Fibroblast of lung (primary cell): ENCODE measurements at regions not wholly inside any gene's neighbourhood (a gene's known extent, or its start where the extent isn't known, plus 50 kb on each side); places are given as distances from the start of the nearest gene placed in this dataset.
A peak's percentile ranks its signal among the peaks of the same experiment; 100 is the strongest.
"Not testable (repeated sequence)": the region's sequence is repeated elsewhere in the genome, so short reads cannot be mapped to it uniquely, and the experiment has no call there.

Source experiments
- DNase-seq, 2 donors: peaks; one replicate each; pipeline versions ENCODE4 v3.0.0 to v3.0.0-alpha.2; 2010; ENCODE audit warnings: low read depth in 2 of 2
- H2AFZ ChIP-seq: 2 replicates; pipeline ENCODE4 v1.5.1; 2012; ENCODE audit warnings: low read length, control low read depth, inconsistent platforms
- H3K27ac ChIP-seq: 2 replicates; pipeline ENCODE4 v1.5.1; 2011; ENCODE audit warnings: low read length, control low read depth; ENCODE audit not compliant: insufficient read depth
- H3K27me3 ChIP-seq: 2 replicates; pipeline ENCODE4 v1.5.1; 2011; ENCODE audit warnings: mild to moderate bottlenecking, low read length; ENCODE audit not compliant: control insufficient read depth, insufficient read depth
- H3K36me3 ChIP-seq: 2 replicates; pipeline ENCODE4 v1.5.1; 2011; ENCODE audit warnings: low read length; ENCODE audit not compliant: control insufficient read depth, insufficient read depth
- H3K4me1 ChIP-seq: 2 replicates; pipeline ENCODE4 v1.5.1; 2011; ENCODE audit warnings: low read length; ENCODE audit not compliant: control insufficient read depth, insufficient read depth; ENCODE audit errors: extremely low read depth
- H3K4me2 ChIP-seq: 2 replicates; pipeline ENCODE4 v1.5.1; 2011; ENCODE audit warnings: low read length, control low read depth; ENCODE audit not compliant: insufficient read depth; ENCODE audit errors: extremely low read depth
- H3K4me3 ChIP-seq, 4 experiments: fragments of 200-600 bp in 1 of 4; sonication (generic) in 1 of 4; replicated peaks in 1 of 4; 2 replicates each; pipeline ENCODE4 v1.5.1; 2011 to 2016; ENCODE audit warnings: low read length in 4 of 4, low read depth in 3 of 4, mild to moderate bottlenecking in 3 of 4, control low read depth in 2 of 4, inconsistent platforms in 1 of 4, mixed read lengths in 1 of 4; ENCODE audit not compliant: insufficient read depth in 1 of 4; ENCODE audit errors: control extremely low read depth in 1 of 4
- H3K79me2 ChIP-seq: 2 replicates; pipeline ENCODE4 v1.5.1; 2012; ENCODE audit warnings: mild to moderate bottlenecking, low read length, inconsistent platforms; ENCODE audit not compliant: control insufficient read depth, insufficient read depth
- H3K9ac ChIP-seq: 2 replicates; pipeline ENCODE4 v1.5.1; 2011; ENCODE audit warnings: mild to moderate bottlenecking, low read length, control low read depth; ENCODE audit not compliant: insufficient read depth
- H3K9me3 ChIP-seq: 2 replicates; pipeline ENCODE4 v1.5.1; 2012; ENCODE audit warnings: low read depth, low read length; ENCODE audit not compliant: control insufficient read depth, insufficient read depth
- H4K20me1 ChIP-seq: 2 replicates; pipeline ENCODE4 v1.5.1; 2011; ENCODE audit warnings: low read length; ENCODE audit not compliant: control insufficient read depth, insufficient read depth; ENCODE audit errors: extremely low read depth
- CTCF ChIP-seq, 2 donors: IDR thresholded peaks in 1 of 2; conservative IDR thresholded peaks in 1 of 2; 1 replicate in 1 of 2; 2 replicates in 1 of 2; pipeline ENCODE4 v1.5.1; 2011 to 2012; ENCODE audit warnings: low read length in 2 of 2, control low read depth in 1 of 2, inconsistent platforms in 1 of 2, low read depth in 1 of 2, mild to moderate bottlenecking in 1 of 2
- EZH2 ChIP-seq: IDR thresholded peaks from 2 replicates; pipeline ENCODE4 v1.5.1; 2012; ENCODE audit warnings: low read length, control low read depth, mild to moderate bottlenecking; ENCODE audit errors: missing control alignments

DNA sequence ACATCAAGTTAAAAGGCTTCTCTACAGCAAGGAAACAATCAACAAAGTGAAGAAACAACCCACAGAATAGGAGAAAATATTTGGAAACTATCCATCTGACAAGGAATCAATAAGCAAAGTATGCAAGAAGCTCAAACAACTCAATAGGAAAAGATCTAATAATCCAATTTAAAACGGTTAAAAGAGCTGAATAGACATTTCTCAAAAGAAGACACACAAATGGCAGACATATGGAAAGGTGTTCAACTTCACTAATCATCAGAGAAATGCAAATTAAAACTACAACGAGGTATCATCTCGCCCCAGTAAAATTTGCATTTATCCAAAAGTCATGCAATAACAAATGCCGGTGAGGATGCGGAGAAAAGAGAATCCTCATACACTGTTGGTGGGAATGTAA, 82.2 kb upstream of the NECTIN3 start:
- H3K4me3 ChIP-seq, result no peak overlapping the region
- H3K27me3 ChIP-seq, result no peaks in the 10 kb centered on the region
- no peak overlapping the region for H2AFZ ChIP-seq
- no peaks in the 10 kb centered on the region for H4K20me1 ChIP-seq
- no peak overlapping the region for H3K27ac ChIP-seq
- H3K79me2 ChIP-seq, result no peaks in the 10 kb centered on the region
- no peak overlapping the region for H3K9ac ChIP-seq
- no peak for TF ChIP-seq CTCF (conservative IDR thresholded peaks at IDR 0.05 in 1 of 2, IDR thresholded peaks at IDR 0.05 in 1 of 2; ENCODE audit: low read depth in 1 of 2, low read length in 2 of 2)
- no peaks in the 10 kb centered on the region for H3K9me3 ChIP-seq
- H3K4me2 ChIP-seq, result no peak overlapping the region
- DNase-seq, result no peak
- H3K36me3 ChIP-seq, result no peaks in the 10 kb centered on the region
- H3K4me1 ChIP-seq, result no peaks in the 10 kb centered on the region

DNA sequence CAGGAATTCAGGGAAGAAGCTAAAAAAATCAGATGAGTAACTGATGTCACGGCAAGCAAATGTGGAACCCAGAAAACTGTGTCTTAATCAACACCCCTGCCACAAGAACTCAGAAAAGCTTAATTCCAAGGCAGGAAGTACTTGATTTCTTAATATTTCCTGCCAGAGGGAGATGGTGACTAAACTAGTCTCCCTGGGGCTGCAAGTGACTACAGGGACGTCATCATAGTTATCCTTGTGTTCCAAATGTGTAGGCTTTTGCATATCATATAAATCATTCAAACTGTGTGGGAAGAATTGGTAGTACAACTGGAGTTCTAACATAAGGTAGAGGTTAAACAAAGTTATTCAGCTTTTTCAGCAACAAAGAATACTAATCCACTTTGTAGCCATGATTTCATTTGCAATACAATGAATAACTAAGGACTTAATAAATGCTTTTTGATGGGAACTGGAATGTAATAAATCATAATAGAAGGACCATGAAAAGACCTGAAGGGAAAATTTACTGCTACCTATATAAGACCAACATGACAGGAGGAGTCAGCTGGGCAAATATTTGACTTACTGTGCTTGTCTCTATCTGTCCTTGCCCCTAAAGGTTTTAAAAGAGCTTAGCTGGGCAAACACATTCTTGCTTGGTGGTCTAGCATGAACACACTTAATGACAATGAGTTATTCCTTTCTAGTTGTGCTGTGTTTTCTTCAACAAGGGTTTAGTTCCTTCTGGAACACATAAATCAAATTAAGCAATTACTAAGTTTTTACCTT, 76.0 kb upstream of the NECTIN3 start:
- Histone ChIP-seq H3K27me3 (no peaks in the 10 kb centered on the region), H3K27ac (no peak overlapping the region), H4K20me1 (no peaks in the 10 kb centered on the region), H3K9me3 (no peaks in the 10 kb centered on the region), H3K36me3 (no peaks in the 10 kb centered on the region), H3K9ac (no peak overlapping the region), H3K4me3 (no peak overlapping the region), H3K79me2 (no peaks in the 10 kb centered on the region), H3K4me2 (no peak overlapping the region), H2AFZ (no peak overlapping the region), H3K4me1 (no peaks in the 10 kb centered on the region)
- TF ChIP-seq EZH2 (no peak), CTCF (conservative IDR thresholded peaks at IDR 0.05 in 1 of 2, IDR thresholded peaks at IDR 0.05 in 1 of 2; ENCODE audit: low read depth in 1 of 2, low read length in 2 of 2) (no peak)
- peak; percentile 27 to 61 for DNase-seq

GRCh38 chr3:110998766-110999165, 72.8 kb upstream of the NECTIN3 start:
- not testable (repeated sequence) for H3K9ac ChIP-seq, H3K27me3 ChIP-seq, H2AFZ ChIP-seq, H3K4me1 ChIP-seq, H4K20me1 ChIP-seq, H3K4me2 ChIP-seq, H3K79me2 ChIP-seq, H3K9me3 ChIP-seq, DNase-seq, H3K27ac ChIP-seq, H3K36me3 ChIP-seq, H3K4me3 ChIP-seq

- H3K9me3 ChIP-seq, H3K27ac ChIP-seq, H2AFZ ChIP-seq, H3K4me1 ChIP-seq, DNase-seq, H3K79me2 ChIP-seq, H3K27me3 ChIP-seq, H3K36me3 ChIP-seq, H3K4me2 ChIP-seq, H4K20me1 ChIP-seq, H3K4me3 ChIP-seq, H3K9ac ChIP-seq: not testable (repeated sequence)
Measured at GRCh38 chr3:111006485-111006884, 65.1 kb upstream of the NECTIN3 start.
